ENCODE measurements at regions not wholly inside any gene's neighbourhood (a gene's known extent, or its start where the extent isn't known, plus 50 kb on each side); places are given as distances from the start of the nearest gene placed in this dataset.

DNA sequence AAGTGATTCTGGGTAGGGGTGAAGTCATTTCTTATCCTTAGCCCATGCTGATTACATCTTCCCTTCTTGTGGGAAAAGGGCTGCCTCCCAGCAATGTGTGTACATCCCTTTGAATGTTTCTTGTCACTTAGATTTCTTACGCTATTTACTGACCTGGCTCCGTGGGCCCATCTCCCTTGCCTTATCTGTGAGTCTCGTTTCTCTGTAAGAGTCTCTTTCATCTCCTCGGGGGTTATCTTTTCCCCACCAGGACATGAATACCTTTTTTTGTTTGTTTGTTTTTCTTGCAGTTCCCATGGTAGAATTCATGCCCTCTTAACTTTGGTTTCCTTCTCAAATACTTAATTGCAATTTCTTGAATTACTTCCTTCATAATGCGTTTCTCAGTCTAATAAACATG lies 107.7 kb downstream of the BAMBI start:
- H3K27me3 ChIP-seq (ENCODE audit: control insufficient read depth, insufficient read depth, low read length): no peaks in the 10 kb centered on the region
- H3K9me3 ChIP-seq (ENCODE audit: control insufficient read depth, insufficient read depth, low read depth, low read length): no peaks in the 10 kb centered on the region
- H4K20me1 ChIP-seq (ENCODE audit: control insufficient read depth, extremely low read depth, insufficient read depth, low read length): no peaks in the 10 kb centered on the region
- H3K36me3 ChIP-seq (ENCODE audit: control insufficient read depth, insufficient read depth, low read length): no peaks in the 10 kb centered on the region
- H3K27ac ChIP-seq (ENCODE audit: insufficient read depth, low read length): no peak overlapping the region
- no peak overlapping the region for H3K4me2 ChIP-seq (ENCODE audit: extremely low read depth, insufficient read depth, low read length)
- H3K4me1 ChIP-seq (ENCODE audit: control insufficient read depth, extremely low read depth, insufficient read depth, low read length): no peaks in the 10 kb centered on the region
- no peak overlapping the region for H3K4me3 ChIP-seq (replicated peaks in 1 of 4; ENCODE audit: control extremely low read depth in 1 of 4, insufficient read depth in 1 of 4, low read depth in 3 of 4, low read length in 4 of 4)
- no peaks in the 10 kb centered on the region for H3K79me2 ChIP-seq (ENCODE audit: control insufficient read depth, insufficient read depth, low read length)
- DNase-seq (ENCODE audit: low read depth in 2 of 2): no peak
- TF ChIP-seq, protein P1, sequence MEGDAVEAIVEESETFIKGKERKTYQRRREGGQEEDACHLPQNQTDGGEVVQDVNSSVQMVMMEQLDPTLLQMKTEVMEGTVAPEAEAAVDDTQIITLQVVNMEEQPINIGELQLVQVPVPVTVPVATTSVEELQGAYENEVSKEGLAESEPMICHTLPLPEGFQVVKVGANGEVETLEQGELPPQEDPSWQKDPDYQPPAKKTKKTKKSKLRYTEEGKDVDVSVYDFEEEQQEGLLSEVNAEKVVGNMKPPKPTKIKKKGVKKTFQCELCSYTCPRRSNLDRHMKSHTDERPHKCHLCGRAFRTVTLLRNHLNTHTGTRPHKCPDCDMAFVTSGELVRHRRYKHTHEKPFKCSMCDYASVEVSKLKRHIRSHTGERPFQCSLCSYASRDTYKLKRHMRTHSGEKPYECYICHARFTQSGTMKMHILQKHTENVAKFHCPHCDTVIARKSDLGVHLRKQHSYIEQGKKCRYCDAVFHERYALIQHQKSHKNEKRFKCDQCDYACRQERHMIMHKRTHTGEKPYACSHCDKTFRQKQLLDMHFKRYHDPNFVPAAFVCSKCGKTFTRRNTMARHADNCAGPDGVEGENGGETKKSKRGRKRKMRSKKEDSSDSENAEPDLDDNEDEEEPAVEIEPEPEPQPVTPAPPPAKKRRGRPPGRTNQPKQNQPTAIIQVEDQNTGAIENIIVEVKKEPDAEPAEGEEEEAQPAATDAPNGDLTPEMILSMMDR (conservative IDR thresholded peaks at IDR 0.05 in 1 of 2, IDR thresholded peaks at IDR 0.05 in 1 of 2; ENCODE audit: low read depth in 1 of 2, low read length in 2 of 2): no peak
- H2AFZ ChIP-seq (ENCODE audit: low read length): no peak overlapping the region
- H3K9ac ChIP-seq (ENCODE audit: insufficient read depth, low read length): no peak overlapping the region

- Histone ChIP-seq H3K27me3 (ENCODE audit: control insufficient read depth, insufficient read depth, low read length) (no peaks in the 10 kb centered on the region), H3K9ac (ENCODE audit: insufficient read depth, low read length) (no peak overlapping the region), H3K27ac (ENCODE audit: insufficient read depth, low read length) (no peak overlapping the region), H3K4me3 (replicated peaks in 1 of 4; ENCODE audit: control extremely low read depth in 1 of 4, insufficient read depth in 1 of 4, low read depth in 3 of 4, low read length in 4 of 4) (no peak overlapping the region), H3K4me2 (ENCODE audit: extremely low read depth, insufficient read depth, low read length) (no peak overlapping the region), H4K20me1 (ENCODE audit: control insufficient read depth, extremely low read depth, insufficient read depth, low read length) (no peaks in the 10 kb centered on the region), H3K79me2 (ENCODE audit: control insufficient read depth, insufficient read depth, low read length) (no peaks in the 10 kb centered on the region), H3K4me1 (ENCODE audit: control insufficient read depth, extremely low read depth, insufficient read depth, low read length) (no peaks in the 10 kb centered on the region), H3K36me3 (ENCODE audit: control insufficient read depth, insufficient read depth, low read length) (no peaks in the 10 kb centered on the region), H3K9me3 (ENCODE audit: control insufficient read depth, insufficient read depth, low read depth, low read length) (no peaks in the 10 kb centered on the region), H2AFZ (ENCODE audit: low read length) (no peak overlapping the region)
- no peak for DNase-seq (ENCODE audit: low read depth in 2 of 2)
- TF ChIP-seq EZH2 (IDR thresholded peaks at IDR 0.05; ENCODE audit: low read length, missing control alignments): no peak
Observed at GRCh38 chr10:28788252-28788651, 110.9 kb downstream of the BAMBI start.

DNA sequence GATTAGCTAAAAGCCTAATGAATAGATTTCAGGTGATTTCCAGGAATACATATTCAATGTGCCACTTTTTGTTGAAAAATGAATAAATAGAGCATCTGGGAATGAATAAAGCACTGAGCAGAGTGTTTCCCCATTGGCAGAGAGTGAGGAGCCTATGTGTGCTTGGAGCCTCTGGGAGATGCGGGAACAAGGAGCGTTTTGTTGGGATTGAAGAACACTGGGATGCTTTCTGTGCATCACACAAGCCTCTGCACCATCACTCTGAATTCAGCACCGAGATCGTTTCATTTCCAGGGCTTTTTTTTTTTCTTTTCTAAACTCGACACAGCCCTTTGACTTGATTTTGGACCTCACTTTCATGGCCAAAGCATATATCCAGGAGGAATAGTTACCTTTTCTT lies 111.4 kb downstream of the BAMBI start:
- H3K79me2 ChIP-seq (ENCODE audit: control insufficient read depth, insufficient read depth, low read length): no peaks in the 10 kb centered on the region
- no peak overlapping the region for H3K4me3 ChIP-seq (replicated peaks in 1 of 4; ENCODE audit: control extremely low read depth in 1 of 4, insufficient read depth in 1 of 4, low read depth in 3 of 4, low read length in 4 of 4)
- no peaks in the 10 kb centered on the region for H3K4me1 ChIP-seq (ENCODE audit: control insufficient read depth, extremely low read depth, insufficient read depth, low read length)
- no peaks in the 10 kb centered on the region for H4K20me1 ChIP-seq (ENCODE audit: control insufficient read depth, extremely low read depth, insufficient read depth, low read length)
- H3K27me3 ChIP-seq (ENCODE audit: control insufficient read depth, insufficient read depth, low read length): no peaks in the 10 kb centered on the region
- H3K36me3 ChIP-seq (ENCODE audit: control insufficient read depth, insufficient read depth, low read length): no peaks in the 10 kb centered on the region
- DNase-seq (ENCODE audit: low read depth in 2 of 2): no peak
- no peak overlapping the region for H3K4me2 ChIP-seq (ENCODE audit: extremely low read depth, insufficient read depth, low read length)
- TF ChIP-seq EZH2 (IDR thresholded peaks at IDR 0.05; ENCODE audit: low read length, missing control alignments): no peak
- TF ChIP-seq, protein P1 (conservative IDR thresholded peaks at IDR 0.05 in 1 of 2, IDR thresholded peaks at IDR 0.05 in 1 of 2; ENCODE audit: low read depth in 1 of 2, low read length in 2 of 2): no peak
- H3K9ac ChIP-seq (ENCODE audit: insufficient read depth, low read length): no peak overlapping the region
- H3K9me3 ChIP-seq (ENCODE audit: control insufficient read depth, insufficient read depth, low read depth, low read length): no peaks in the 10 kb centered on the region
- H3K27ac ChIP-seq (ENCODE audit: insufficient read depth, low read length): no peak overlapping the region
- no peak overlapping the region for H2AFZ ChIP-seq (ENCODE audit: low read length)

All from fibroblast of lung (primary cell).